ENCODE measurements at regions not wholly inside any gene's neighbourhood (a gene's known extent, or its start where the extent isn't known, plus 50 kb on each side); places are given as distances from the start of the nearest gene placed in this dataset.

DNA sequence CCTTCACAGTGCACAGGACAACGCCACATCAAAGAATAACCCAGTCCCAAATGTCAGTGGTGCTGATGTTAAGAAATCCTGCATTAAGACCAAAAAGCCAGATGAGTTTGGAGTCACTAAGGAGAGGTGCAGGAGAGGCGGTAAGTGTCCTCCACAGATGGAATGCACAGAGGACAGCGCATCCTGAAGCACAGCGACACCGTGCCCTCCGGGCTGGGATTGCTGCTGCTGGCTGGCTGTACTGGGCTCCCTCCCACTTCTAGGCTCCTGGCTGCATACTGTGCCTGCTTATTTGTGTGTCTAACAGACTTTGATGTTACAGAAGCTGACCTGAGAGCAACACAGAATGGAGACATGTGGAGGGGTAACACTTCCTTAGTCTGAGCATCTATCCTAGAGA lies 325.6 kb upstream of the BOD1L1 start:
- TF ChIP-seq GATA2 (IDR thresholded peaks at IDR 0.05; ENCODE audit: low read depth, low read length) (no peak), GATA3 (IDR thresholded peaks at IDR 0.05; ENCODE audit: low read depth, low read length) (no peak)

Data from SH-SY5Y (cell line).